ENCODE measurements at regions not wholly inside any gene's neighbourhood (a gene's known extent, or its start where the extent isn't known, plus 50 kb on each side); places are given as distances from the start of the nearest gene placed in this dataset.

GRCh38 chr1:88484881-88485280 is 199.2 kb upstream of the PKN2 start:
- DNase-seq (ENCODE audit: low spot score in 2 of 2) = no peak
- Histone ChIP-seq H3K4me1 (no peaks in the 10 kb centered on the region), H3K27me3 (no peaks in the 10 kb centered on the region), H3K36me3 (no peaks in the 10 kb centered on the region), H3K27ac (no peak overlapping the region), H3K4me3 (no peak overlapping the region), H3K9me3 (no peaks in the 10 kb centered on the region)
- TF ChIP-seq POLR2A (IDR thresholded peaks at IDR 0.05) = no peak
- no peak for TF ChIP-seq EP300 (IDR thresholded peaks at IDR 0.05)
- TF ChIP-seq CTCF (IDR thresholded peaks at IDR 0.05) = no peak
- no peak for TF ChIP-seq POLR2AphosphoS5 (IDR thresholded peaks at IDR 0.05)
- WGBS = 95% methylated on average over 4 of the region's 4 CpGs

GRCh38 chr1:88488237-88488636 is 195.8 kb upstream of the PKN2 start:
- Histone ChIP-seq H3K4me3 (no peak overlapping the region), H3K4me1 (no peaks in the 10 kb centered on the region), H3K36me3 (no peaks in the 10 kb centered on the region), H3K27ac (no peak overlapping the region), H3K9me3 (no peaks in the 10 kb centered on the region), H3K27me3 (no peaks in the 10 kb centered on the region)
- no peak for TF ChIP-seq POLR2A (IDR thresholded peaks at IDR 0.05)
- no peak for TF ChIP-seq CTCF (IDR thresholded peaks at IDR 0.05)
- TF ChIP-seq POLR2AphosphoS5 (IDR thresholded peaks at IDR 0.05) = no peak
- no peak for TF ChIP-seq EP300 (IDR thresholded peaks at IDR 0.05)
- DNase-seq (ENCODE audit: low spot score in 2 of 2) = no peak
- 48% methylated on average over 4 of the region's 4 CpGs for WGBS

- 53% methylated on average over 2 of the region's 2 CpGs for WGBS
Measured at GRCh38 chr1:88490676-88491075, 193.4 kb upstream of the PKN2 start.

GRCh38 chr1:88499671-88500070 is 184.4 kb upstream of the PKN2 start:
- no peak for DNase-seq (ENCODE audit: low spot score in 2 of 2)
- H3K9me3 ChIP-seq = no peaks in the 10 kb centered on the region
- H3K27ac ChIP-seq = no peak overlapping the region
- H3K36me3 ChIP-seq = no peaks in the 10 kb centered on the region
- no peaks in the 10 kb centered on the region for H3K4me1 ChIP-seq
- H3K4me3 ChIP-seq = no peak overlapping the region
- TF ChIP-seq EP300 (IDR thresholded peaks at IDR 0.05) = no peak
- TF ChIP-seq POLR2AphosphoS5 (IDR thresholded peaks at IDR 0.05) = no peak
- no peak for TF ChIP-seq POLR2A (IDR thresholded peaks at IDR 0.05)
- TF ChIP-seq CTCF (IDR thresholded peaks at IDR 0.05) = no peak
- H3K27me3 ChIP-seq = no peaks in the 10 kb centered on the region

More at GRCh38 chr1:88490676-88491075, 193.4 kb upstream of the PKN2 start:
- no peak for TF ChIP-seq EP300 (IDR thresholded peaks at IDR 0.05)
- Histone ChIP-seq H3K9me3 (no peaks in the 10 kb centered on the region), H3K27me3 (no peaks in the 10 kb centered on the region), H3K36me3 (no peaks in the 10 kb centered on the region), H3K4me1 (no peaks in the 10 kb centered on the region), H3K4me3 (no peak overlapping the region), H3K27ac (no peak overlapping the region)
- DNase-seq (ENCODE audit: low spot score in 2 of 2) = no peak

- no peak for DNase-seq (ENCODE audit: low spot score in 2 of 2)
- WGBS = 81% methylated on average over 2 of the region's 2 CpGs
- Histone ChIP-seq H3K9me3 (no peaks in the 10 kb centered on the region), H3K4me3 (no peak overlapping the region), H3K27me3 (no peaks in the 10 kb centered on the region), H3K4me1 (no peaks in the 10 kb centered on the region), H3K27ac (no peak overlapping the region), H3K36me3 (no peaks in the 10 kb centered on the region)
- no peak for TF ChIP-seq CTCF (IDR thresholded peaks at IDR 0.05)
Measured at GRCh38 chr1:88502886-88503285, 181.2 kb upstream of the PKN2 start.

GRCh38 chr1:88503646-88504045 is 180.4 kb upstream of the PKN2 start:
- no peak overlapping the region for H3K4me3 ChIP-seq
- H3K36me3 ChIP-seq = no peaks in the 10 kb centered on the region
- no peaks in the 10 kb centered on the region for H3K9me3 ChIP-seq
- DNase-seq (ENCODE audit: low spot score in 2 of 2) = no peak
- H3K4me1 ChIP-seq = no peaks in the 10 kb centered on the region
- TF ChIP-seq POLR2A (IDR thresholded peaks at IDR 0.05) (no peak), POLR2AphosphoS5 (IDR thresholded peaks at IDR 0.05) (no peak), EP300 (IDR thresholded peaks at IDR 0.05) (no peak), CTCF (IDR thresholded peaks at IDR 0.05) (no peak)
- no peak overlapping the region for H3K27ac ChIP-seq
- no peaks in the 10 kb centered on the region for H3K27me3 ChIP-seq

Measured in suprapubic skin (tissue), 4 donors.